ENCODE measurements at regions not wholly inside any gene's neighbourhood (a gene's known extent, or its start where the extent isn't known, plus 50 kb on each side); places are given as distances from the start of the nearest gene placed in this dataset.
"Not testable (repeated sequence)": the region's sequence is repeated elsewhere in the genome, so short reads cannot be mapped to it uniquely, and the experiment has no call there.

DNA sequence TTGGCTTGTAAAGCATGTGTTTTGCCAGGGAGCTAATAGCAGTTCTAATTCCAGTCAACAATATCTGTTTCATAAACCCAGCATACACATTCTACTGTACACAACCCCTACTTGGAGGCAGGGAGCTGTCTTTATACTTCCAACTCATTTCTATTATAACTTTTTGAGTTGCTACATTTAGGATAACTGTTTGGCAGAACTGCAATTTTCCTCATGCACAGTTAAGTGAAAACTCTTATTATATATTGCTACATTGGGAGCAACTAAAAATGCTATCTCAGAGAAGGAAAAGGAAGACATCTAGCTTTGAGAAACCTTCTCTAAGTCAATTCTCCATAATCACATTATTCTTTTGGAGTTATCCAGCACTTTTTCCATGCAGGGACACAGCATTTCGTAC lies 480.2 kb downstream of the RPS29 start:
- DNase-seq = no peak
- H3K4me1 Mint-ChIP-seq = no peaks in the 10 kb centered on the region
- H3K36me3 Mint-ChIP-seq = no peaks in the 10 kb centered on the region
- H3K27me3 Mint-ChIP-seq = no peaks in the 10 kb centered on the region
- no peak overlapping the region for H3K27ac Mint-ChIP-seq
- H3K9me3 Mint-ChIP-seq = peaks cover 5% of the 10 kb centered on the region
- no peak overlapping the region for H3K4me3 Mint-ChIP-seq

- H3K4me3 Mint-ChIP-seq = no peak overlapping the region
- H3K27ac Mint-ChIP-seq = no peak overlapping the region
- H3K4me1 Mint-ChIP-seq = no peaks in the 10 kb centered on the region
- no peaks in the 10 kb centered on the region for H3K36me3 Mint-ChIP-seq
- peaks cover 5% of the 10 kb centered on the region for H3K9me3 Mint-ChIP-seq
- H3K27me3 Mint-ChIP-seq = no peaks in the 10 kb centered on the region
- DNase-seq = no peak
Measured at GRCh38 chr14:49105512-49105911, 480.7 kb downstream of the RPS29 start.

DNA sequence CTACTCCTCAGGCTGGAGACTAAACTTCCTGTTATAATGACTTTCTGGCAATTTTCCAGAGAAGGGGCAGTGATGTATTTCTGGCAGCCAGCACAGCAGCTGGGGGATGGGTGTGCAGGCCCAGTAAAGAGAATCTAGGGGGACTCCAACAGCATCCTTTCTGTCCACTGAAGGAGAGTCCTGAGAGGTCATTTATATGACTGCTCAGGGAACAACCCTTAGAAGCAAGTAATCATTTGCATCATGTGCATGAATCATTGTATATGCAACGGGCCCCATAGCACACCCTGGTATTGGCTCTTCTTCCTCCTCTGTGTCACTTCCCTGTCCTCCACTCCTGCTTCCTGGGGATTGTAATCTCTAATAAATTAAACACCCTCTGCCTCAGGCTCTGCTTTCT lies 493.8 kb downstream of the RPS29 start:
- H3K27me3 Mint-ChIP-seq = no peaks in the 10 kb centered on the region
- no peaks in the 10 kb centered on the region for H3K4me1 Mint-ChIP-seq
- H3K27ac Mint-ChIP-seq = no peak overlapping the region
- no peak overlapping the region for H3K4me3 Mint-ChIP-seq
- no peaks in the 10 kb centered on the region for H3K36me3 Mint-ChIP-seq
- no peaks in the 10 kb centered on the region for H3K9me3 Mint-ChIP-seq
- no peak for DNase-seq

DNA sequence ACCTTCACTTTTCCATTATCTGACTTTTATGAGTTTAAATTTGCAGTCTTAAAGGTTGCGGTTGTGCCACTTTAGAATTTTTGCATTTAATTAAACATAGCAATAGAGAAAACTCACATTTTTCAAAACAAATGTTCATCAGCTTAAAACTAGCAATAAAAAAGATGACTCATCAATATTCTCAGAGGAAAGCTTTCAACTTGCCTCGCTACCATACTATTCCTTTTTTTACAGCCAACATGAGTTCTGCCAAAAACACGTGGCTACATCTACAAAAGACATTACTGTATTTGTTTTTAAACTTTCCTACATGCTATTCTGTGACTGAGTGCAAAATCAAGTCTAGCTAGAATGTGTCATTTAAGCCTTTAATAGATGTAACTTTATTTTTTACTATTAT lies 497.1 kb downstream of the RPS29 start:
- Mint-ChIP-seq H3K4me1 (no peaks in the 10 kb centered on the region), H3K36me3 (no peaks in the 10 kb centered on the region), H3K27ac (no peak overlapping the region), H3K9me3 (no peaks in the 10 kb centered on the region), H3K4me3 (no peak overlapping the region), H3K27me3 (no peaks in the 10 kb centered on the region)
- DNase-seq = no peak

DNA sequence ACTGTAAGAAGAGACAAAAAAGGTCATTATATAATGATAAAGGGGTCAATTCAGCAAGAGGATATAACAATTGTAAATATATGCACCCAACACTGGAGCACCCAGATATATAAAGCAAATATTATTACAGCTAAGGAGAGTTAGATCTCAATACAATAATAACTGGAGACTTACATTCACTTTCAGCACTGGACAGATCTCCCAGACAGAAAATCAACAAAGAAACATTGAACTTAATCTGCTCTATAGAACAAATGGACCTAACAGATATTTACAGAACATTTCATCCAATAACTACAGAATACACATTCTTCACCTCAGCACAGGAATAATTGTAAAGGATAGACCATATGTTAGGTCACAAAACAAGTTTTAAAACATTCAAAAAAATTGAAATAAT lies 512.9 kb downstream of the RPS29 start:
- H3K4me1 Mint-ChIP-seq, H3K4me3 Mint-ChIP-seq: not testable (repeated sequence)

DNA sequence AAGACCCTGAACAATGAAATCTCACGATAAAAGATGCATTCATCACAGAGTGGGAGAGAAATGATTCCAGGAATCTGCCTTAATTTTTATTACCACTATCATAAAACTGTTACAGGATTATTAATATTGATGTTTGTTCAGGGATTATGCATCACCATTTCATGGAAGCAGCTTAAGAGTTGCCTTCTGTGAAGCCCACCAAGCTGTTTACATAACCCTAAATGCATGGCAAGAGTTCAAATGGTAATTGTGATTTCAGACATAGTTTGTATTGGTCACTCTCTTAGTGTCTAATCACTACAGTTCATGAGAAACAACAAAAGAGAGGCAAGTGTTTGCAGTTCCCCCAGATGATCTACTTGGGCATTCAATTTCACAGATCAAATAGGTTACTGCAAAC lies 527.7 kb downstream of the RPS29 start:
- Mint-ChIP-seq H3K4me1 (no peaks in the 10 kb centered on the region), H3K9me3 (no peaks in the 10 kb centered on the region), H3K27ac (no peak overlapping the region)

More for the DNA sequence above, 512.9 kb downstream of the RPS29 start:
- not testable (repeated sequence) for DNase-seq, H3K27me3 Mint-ChIP-seq, H3K27ac Mint-ChIP-seq, H3K36me3 Mint-ChIP-seq
- peaks cover 14% of the 10 kb centered on the region for H3K9me3 Mint-ChIP-seq

DNA sequence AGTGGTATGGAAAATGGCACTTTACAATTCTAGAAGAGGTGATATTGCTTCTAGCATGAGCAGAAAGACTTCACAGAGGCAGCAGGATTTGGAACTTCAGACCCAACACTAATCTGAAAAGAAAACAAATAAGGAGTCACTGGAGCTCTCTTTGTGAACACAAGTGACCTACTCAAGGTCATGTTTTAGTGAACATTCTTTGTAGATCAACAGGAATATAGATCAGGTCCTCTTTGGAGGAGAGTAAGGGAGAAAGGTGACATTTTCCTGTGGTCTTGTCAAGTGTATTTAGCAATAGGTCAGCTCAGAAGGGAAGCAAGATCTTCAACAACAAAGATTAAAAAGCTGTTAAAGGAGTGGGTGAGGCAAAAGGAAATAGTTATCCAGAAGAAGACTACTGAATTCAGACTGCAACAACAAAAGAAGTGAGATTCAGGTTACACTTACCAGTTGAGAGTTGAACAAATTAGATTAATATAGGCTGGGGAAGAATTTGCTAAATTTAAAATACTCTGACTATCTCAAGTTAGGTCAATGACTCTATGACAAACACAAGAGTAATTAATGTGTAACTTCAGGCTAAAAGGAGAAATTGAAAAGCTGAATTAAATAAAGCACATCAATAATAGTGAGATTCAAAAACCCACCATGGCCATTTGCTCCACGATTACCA lies 528.2 kb downstream of the RPS29 start:
- H3K27me3 Mint-ChIP-seq = peaks cover 4% of the 10 kb centered on the region
- no peak for DNase-seq
- no peak overlapping the region for H3K4me3 Mint-ChIP-seq
- H3K4me1 Mint-ChIP-seq = no peaks in the 10 kb centered on the region
- H3K27ac Mint-ChIP-seq = no peak overlapping the region
- H3K9me3 Mint-ChIP-seq = no peaks in the 10 kb centered on the region
- H3K36me3 Mint-ChIP-seq = no peaks in the 10 kb centered on the region

More for the DNA sequence above, 527.7 kb downstream of the RPS29 start:
- H3K4me3 Mint-ChIP-seq = no peak overlapping the region
- H3K36me3 Mint-ChIP-seq = no peaks in the 10 kb centered on the region
- DNase-seq = no peak
- peaks cover 4% of the 10 kb centered on the region for H3K27me3 Mint-ChIP-seq

DNA sequence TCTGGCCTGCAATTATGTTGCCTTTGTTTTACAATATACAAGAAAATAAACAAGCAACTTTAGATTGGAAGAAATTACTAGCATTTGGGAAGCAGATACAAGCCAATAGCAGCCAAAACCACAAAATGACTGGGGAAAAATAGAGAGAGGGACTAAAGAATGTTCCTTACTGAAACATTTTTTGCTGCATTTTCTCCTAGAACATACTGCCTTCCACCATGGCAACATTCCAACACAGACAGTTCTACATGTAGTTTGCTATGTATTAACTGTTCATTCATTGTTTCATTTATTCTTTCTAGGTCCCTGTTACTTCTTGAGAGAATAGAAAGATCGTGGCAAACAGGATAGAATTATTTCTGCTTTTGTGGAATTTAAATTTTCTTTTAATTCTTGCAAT lies 530.2 kb downstream of the RPS29 start:
- no peaks in the 10 kb centered on the region for H3K36me3 Mint-ChIP-seq
- H3K4me1 Mint-ChIP-seq = no peaks in the 10 kb centered on the region
- H3K27me3 Mint-ChIP-seq = peaks cover 4% of the 10 kb centered on the region
- H3K9me3 Mint-ChIP-seq = no peaks in the 10 kb centered on the region
- no peak overlapping the region for H3K27ac Mint-ChIP-seq
- H3K4me3 Mint-ChIP-seq = no peak overlapping the region
- DNase-seq = no peak

GRCh38 chr14:49052521-49052920 lies 533.7 kb downstream of the RPS29 start:
- no peak for DNase-seq
- peaks cover 2% of the 10 kb centered on the region for H3K36me3 Mint-ChIP-seq
- peaks cover 1% of the 10 kb centered on the region for H3K9me3 Mint-ChIP-seq
- no peaks in the 10 kb centered on the region for H3K4me1 Mint-ChIP-seq
- H3K27ac Mint-ChIP-seq = no peak overlapping the region
- no peak overlapping the region for H3K4me3 Mint-ChIP-seq
- no peaks in the 10 kb centered on the region for H3K27me3 Mint-ChIP-seq

DNA sequence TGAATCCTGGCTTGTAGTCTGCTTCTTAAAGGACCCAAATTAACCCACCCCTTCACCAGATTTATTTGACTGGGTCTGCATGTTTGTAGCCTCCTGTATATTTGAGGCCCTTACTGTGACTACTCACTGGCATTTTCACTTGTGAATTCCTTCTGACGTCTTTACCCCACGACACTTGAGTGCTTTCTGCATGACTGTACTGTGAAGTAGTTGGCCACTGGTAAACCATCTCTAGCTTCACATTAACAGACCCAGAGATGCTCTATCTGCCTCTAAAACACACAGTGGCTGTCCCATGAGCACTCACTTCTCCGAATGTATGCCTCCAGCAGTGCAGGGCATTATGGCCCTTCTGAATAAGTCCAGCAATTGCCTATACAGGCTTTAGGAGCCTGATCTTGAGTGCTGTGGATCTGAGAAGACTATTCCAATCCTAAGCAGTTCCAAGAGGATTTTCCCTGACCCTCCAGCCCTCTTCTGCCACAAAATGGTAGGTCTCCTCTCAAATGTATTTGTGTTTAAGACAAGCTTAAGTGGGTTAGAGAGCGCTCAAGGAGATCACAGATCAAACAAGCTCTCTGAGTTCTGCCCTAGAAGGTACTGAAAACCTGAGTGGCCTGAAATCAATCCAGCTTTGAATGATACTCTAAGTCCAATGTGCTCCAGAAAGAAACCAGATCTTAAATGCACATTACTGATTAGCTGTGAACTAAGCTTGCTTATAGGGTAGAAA lies 534.7 kb downstream of the RPS29 start:
- H3K4me1 Mint-ChIP-seq = no peaks in the 10 kb centered on the region
- H3K27me3 Mint-ChIP-seq = no peaks in the 10 kb centered on the region
- no peak for DNase-seq
- H3K4me3 Mint-ChIP-seq = no peak overlapping the region
- peaks cover 1% of the 10 kb centered on the region for H3K9me3 Mint-ChIP-seq
- H3K27ac Mint-ChIP-seq = no peak overlapping the region
- H3K36me3 Mint-ChIP-seq = peaks cover 2% of the 10 kb centered on the region

DNA sequence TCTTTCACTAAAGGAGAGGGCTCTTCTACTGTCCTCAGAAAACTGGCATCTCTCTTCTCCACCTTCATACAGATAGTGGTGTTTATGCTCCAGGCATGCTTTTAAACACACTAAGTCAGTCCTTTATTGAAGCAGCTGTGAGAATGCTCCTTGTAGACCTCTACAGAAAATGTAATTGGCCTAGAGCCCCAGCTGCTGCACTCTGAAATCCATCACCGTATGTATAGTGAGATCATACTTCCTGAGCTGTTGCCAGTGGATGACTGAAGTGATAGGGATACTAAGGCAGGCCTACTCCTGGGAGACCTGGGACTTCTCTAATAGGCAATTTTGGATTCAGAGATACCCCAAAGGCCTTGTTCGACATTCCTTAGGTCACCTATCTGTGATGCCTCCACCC lies 535.4 kb downstream of the RPS29 start:
- no peak overlapping the region for H3K27ac Mint-ChIP-seq
- H3K4me3 Mint-ChIP-seq = no peak overlapping the region
- DNase-seq = no peak
- H3K36me3 Mint-ChIP-seq = peaks cover 2% of the 10 kb centered on the region
- H3K27me3 Mint-ChIP-seq = no peaks in the 10 kb centered on the region
- H3K9me3 Mint-ChIP-seq = peaks cover 1% of the 10 kb centered on the region
- H3K4me1 Mint-ChIP-seq = no peaks in the 10 kb centered on the region

DNA sequence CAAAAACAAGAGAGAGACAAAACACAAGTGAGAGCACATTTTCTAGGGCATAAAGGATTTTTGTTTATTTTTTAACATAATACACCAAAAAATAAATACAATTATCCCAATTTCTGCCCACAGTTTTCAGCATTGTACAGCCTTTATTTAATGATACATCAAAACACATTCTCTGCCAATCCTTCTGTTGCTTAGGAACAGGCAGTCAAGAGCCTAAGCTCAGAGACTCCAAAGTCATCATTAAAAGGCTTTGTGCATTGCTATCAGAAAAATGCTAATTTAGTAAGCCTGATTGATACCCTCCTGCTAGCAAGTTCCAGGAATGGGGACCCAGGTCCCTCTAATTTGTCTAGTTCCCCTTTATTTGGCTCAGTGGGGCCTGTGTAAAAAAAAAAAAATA lies 536.5 kb downstream of the RPS29 start:
- Mint-ChIP-seq H3K27me3 (no peaks in the 10 kb centered on the region), H3K4me1 (no peaks in the 10 kb centered on the region)

GRCh38 chr14:49044981-49045380 lies 541.2 kb downstream of the RPS29 start:
- Mint-ChIP-seq H3K9me3 (peaks cover 1% of the 10 kb centered on the region), H3K4me3 (no peak overlapping the region), H3K27ac (no peak overlapping the region), H3K27me3 (no peaks in the 10 kb centered on the region), H3K4me1 (no peaks in the 10 kb centered on the region), H3K36me3 (peaks cover 2% of the 10 kb centered on the region)
- no peak for DNase-seq

More for the DNA sequence above, 536.5 kb downstream of the RPS29 start:
- DNase-seq = no peak
- H3K9me3 Mint-ChIP-seq = peaks cover 1% of the 10 kb centered on the region
- no peak overlapping the region for H3K27ac Mint-ChIP-seq
- peaks cover 2% of the 10 kb centered on the region for H3K36me3 Mint-ChIP-seq
- no peak overlapping the region for H3K4me3 Mint-ChIP-seq

GRCh38 chr14:49036984-49037516 lies 549.1 kb downstream of the RPS29 start:
- Mint-ChIP-seq H3K4me3 (no peak overlapping the region), H3K9me3 (no peaks in the 10 kb centered on the region), H3K27ac (no peak overlapping the region), H3K4me1 (no peaks in the 10 kb centered on the region), H3K36me3 (no peaks in the 10 kb centered on the region), H3K27me3 (peaks cover 6% of the 10 kb centered on the region)
- no peak for DNase-seq

DNA sequence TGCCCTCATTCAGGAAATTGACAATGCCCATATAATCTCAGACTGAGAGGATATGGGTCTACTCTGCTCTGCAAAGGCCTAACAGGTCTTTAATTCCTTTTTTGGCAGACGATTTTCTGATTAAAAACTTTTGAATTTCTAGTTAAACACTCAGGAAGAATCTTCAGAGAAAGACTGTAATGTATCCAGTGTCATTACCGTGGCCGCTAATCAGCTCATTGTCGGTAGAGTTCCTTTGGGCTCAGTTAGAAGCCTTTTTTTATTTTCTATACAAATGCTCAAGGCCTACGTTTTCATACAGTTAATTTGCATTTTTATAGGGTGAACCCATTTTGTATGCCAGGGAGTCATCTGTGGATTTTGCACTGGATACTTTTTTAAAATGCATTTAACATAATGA lies 549.9 kb downstream of the RPS29 start:
- no peak overlapping the region for H3K27ac Mint-ChIP-seq
- DNase-seq = no peak
- H3K36me3 Mint-ChIP-seq = no peaks in the 10 kb centered on the region
- no peaks in the 10 kb centered on the region for H3K9me3 Mint-ChIP-seq
- H3K27me3 Mint-ChIP-seq = peaks cover 6% of the 10 kb centered on the region
- H3K4me3 Mint-ChIP-seq = no peak overlapping the region
- H3K4me1 Mint-ChIP-seq = no peaks in the 10 kb centered on the region

- no peak overlapping the region for H3K4me3 Mint-ChIP-seq
- no peak overlapping the region for H3K27ac Mint-ChIP-seq
- no peaks in the 10 kb centered on the region for H3K4me1 Mint-ChIP-seq
- H3K27me3 Mint-ChIP-seq = peaks cover 6% of the 10 kb centered on the region
- no peak for DNase-seq
- no peaks in the 10 kb centered on the region for H3K36me3 Mint-ChIP-seq
- no peaks in the 10 kb centered on the region for H3K9me3 Mint-ChIP-seq
Measured at GRCh38 chr14:49033131-49033530, 553.0 kb downstream of the RPS29 start.

Measured in activated naive CD8-positive, alpha-beta T cell treated with anti-CD3 and anti-CD28 coated beads for 36 hours (primary cell).